Activated CD8-positive, alpha-beta T cell treated with anti-CD3 and anti-CD28 coated beads for 36 hours (primary cell): ENCODE measurements at regions not wholly inside any gene's neighbourhood (a gene's known extent, or its start where the extent isn't known, plus 50 kb on each side); places are given as distances from the start of the nearest gene placed in this dataset.

Source experiments
- ATAC-seq: fragments of 200-7000 bp; cut with Tn5 transposase; one replicate; pipeline ENCODE4 v1.10.0; 2021; ENCODE audit warnings: mild to moderate bottlenecking, moderate library complexity
- CTCF ChIA-PET: fragments of 350-600 bp; sonication (Branson Sonifier 250); formaldehyde crosslinking; loops from one replicate; lab custom pipeline; 2021; ENCODE audit warnings: antibody characterized with exemption; lab: Charles Lee
- POLR2A ChIA-PET: fragments of 350-600 bp; sonication (Branson Sonifier 250); formaldehyde crosslinking; loops from one replicate; lab custom pipeline; 2021; ENCODE audit warnings: antibody characterized with exemption; lab: Charles Lee
- DNase-seq: peaks from one replicate; pipeline ENCODE4 v3.0.0-alpha.2; 2020
- H3K27ac Mint-ChIP-seq: one replicate; pipeline ENCODE4 v1.8.0; 2021; ENCODE audit warnings: mild to moderate bottlenecking, mixed read lengths
- H3K27me3 Mint-ChIP-seq: one replicate; pipeline ENCODE4 v1.8.0; 2021; ENCODE audit warnings: mixed read lengths
- H3K36me3 Mint-ChIP-seq: one replicate; pipeline ENCODE4 v1.8.0; 2021; ENCODE audit warnings: low read depth, mixed read lengths
- H3K4me1 Mint-ChIP-seq: one replicate; pipeline ENCODE4 v1.8.0; 2021; ENCODE audit warnings: low read depth, mixed read lengths
- H3K4me3 Mint-ChIP-seq: one replicate; pipeline ENCODE4 v1.8.0; 2021; ENCODE audit warnings: mild to moderate bottlenecking, moderate library complexity, mixed read lengths
- H3K9me3 Mint-ChIP-seq: one replicate; pipeline ENCODE4 v1.8.0; 2021; ENCODE audit warnings: mixed read lengths
- CTCF ChIP-seq: fragments of 200-600 bp; IDR thresholded peaks from one replicate; pipeline ENCODE4 v1.8.0; 2022; ENCODE audit warnings: antibody characterized with exemption, mild to moderate bottlenecking
- intact Hi-C: fragments of 100-400 bp; cut with micrococcal nuclease; formaldehyde crosslinking; loops from one replicate; pipeline ENCODE4 v1.10.0; 2022

DNA sequence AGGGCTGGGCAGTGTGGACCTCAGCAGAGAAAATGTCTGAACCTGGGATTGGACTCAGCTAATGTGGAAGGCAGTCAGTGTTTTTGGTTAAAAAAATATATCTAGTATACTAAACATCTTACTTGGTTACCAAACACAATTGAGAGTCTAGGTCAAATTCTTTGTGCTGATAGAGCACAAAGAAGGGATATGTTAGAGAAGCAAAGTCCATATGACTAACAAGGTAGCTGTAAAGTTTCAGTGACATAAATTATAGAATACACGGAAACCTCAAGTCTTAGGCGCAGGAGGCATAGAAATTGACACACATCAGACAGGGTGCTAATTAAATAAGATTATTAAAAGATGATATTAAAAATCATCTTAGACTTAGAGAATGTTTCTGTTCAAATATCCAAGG, 718.3 kb downstream of the TLR4 start:
- Mint-ChIP-seq H3K4me1 (no peaks in the 10 kb centered on the region), H3K27me3 (no peaks in the 10 kb centered on the region), H3K27ac (no peak overlapping the region), H3K4me3 (no peak overlapping the region), H3K9me3 (peaks cover 3% of the 10 kb centered on the region), H3K36me3 (no peaks in the 10 kb centered on the region)
- ATAC-seq = no peak
- DNase-seq = no peak
- ChIA-PET CTCF (no interaction called here), POLR2A (no interaction called here)
- intact Hi-C loops = no loop called here
- TF ChIP-seq CTCF = no peak

GRCh38 chr9:118423021-118423420, 718.8 kb downstream of the TLR4 start:
- no peak overlapping the region for H3K4me3 Mint-ChIP-seq
- H3K27ac Mint-ChIP-seq = no peak overlapping the region
- ATAC-seq (no peak), DNase-seq (no peak)
- TF ChIP-seq CTCF = no peak
- no peaks in the 10 kb centered on the region for H3K4me1 Mint-ChIP-seq
- intact Hi-C loops = no loop called here
- ChIA-PET POLR2A (no interaction called here), CTCF (no interaction called here)
- H3K27me3 Mint-ChIP-seq = no peaks in the 10 kb centered on the region
- no peaks in the 10 kb centered on the region for H3K36me3 Mint-ChIP-seq
- peaks cover 5% of the 10 kb centered on the region for H3K9me3 Mint-ChIP-seq

DNA sequence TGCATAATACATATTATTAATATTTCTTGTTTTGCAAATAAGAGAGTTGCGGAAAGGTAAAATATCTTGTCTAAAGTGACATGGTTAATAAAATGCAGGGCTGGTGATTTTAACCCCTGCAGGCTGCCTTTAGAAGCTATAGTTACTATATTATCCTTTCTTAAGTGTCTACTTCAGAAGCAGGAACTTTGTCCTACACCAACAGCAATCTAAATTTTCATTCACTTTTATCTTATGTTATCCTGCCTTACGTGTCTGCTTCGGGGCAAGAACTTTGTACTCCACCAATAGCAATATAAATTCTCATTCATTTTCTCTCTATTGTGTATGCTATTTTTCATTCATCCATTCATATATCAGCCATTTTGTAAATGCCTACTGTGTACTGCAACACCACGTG, 719.5 kb downstream of the TLR4 start:
- ATAC-seq = no peak
- ChIA-PET CTCF (no interaction called here), POLR2A (no interaction called here)
- TF ChIP-seq CTCF = no peak
- DNase-seq = no peak
- Mint-ChIP-seq H3K4me1 (no peaks in the 10 kb centered on the region), H3K4me3 (no peak overlapping the region), H3K36me3 (no peaks in the 10 kb centered on the region), H3K9me3 (peaks cover 2% of the 10 kb centered on the region), H3K27ac (no peak overlapping the region), H3K27me3 (no peaks in the 10 kb centered on the region)
- intact Hi-C loops = no loop called here

DNA sequence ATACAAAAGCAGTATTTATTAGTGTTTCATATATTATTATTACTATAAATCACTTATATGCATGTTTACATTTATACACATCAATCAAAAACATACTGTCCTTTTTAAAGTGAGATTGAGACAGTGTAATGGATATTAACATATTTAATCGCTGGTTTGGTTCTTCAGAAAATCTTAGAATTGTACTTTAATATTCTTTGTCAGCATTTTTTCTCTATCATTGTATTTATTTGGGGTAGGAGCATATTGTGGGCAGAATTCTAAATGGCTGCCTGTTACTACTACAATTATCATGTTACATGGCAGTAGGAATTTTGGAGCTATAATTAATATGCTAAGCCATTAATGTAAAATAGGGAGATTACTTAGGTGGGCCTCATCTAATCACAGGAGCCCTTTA, 722.6 kb downstream of the TLR4 start:
- ChIA-PET POLR2A (no interaction called here), CTCF (no interaction called here)
- Mint-ChIP-seq H3K27me3 (no peaks in the 10 kb centered on the region), H3K9me3 (peaks cover 2% of the 10 kb centered on the region), H3K27ac (no peak overlapping the region), H3K4me3 (no peak overlapping the region), H3K36me3 (no peaks in the 10 kb centered on the region), H3K4me1 (no peaks in the 10 kb centered on the region)
- no peak for DNase-seq
- TF ChIP-seq CTCF = no peak
- intact Hi-C loops = no loop called here
- no peak for ATAC-seq

DNA sequence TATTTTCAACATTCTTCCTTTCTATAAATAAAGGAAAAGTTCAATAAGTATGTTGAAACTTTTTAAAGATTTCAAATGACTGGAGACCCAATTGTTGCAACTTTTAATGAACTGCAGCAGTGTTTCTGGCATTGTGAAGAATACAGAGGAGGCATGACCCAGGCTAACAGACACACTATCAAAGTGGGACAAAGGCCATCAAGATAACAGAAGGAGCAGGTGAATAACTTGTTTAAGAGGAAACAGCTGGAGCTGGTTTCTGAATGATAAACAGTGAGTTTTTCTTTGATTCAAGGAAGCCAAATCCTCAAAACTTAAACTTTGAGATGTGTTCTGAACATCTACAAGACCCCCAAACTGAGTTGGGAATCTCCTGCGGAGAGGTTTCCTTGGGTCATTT, 734.6 kb downstream of the TLR4 start:
- ChIA-PET POLR2A (no interaction called here), CTCF (no interaction called here)
- Mint-ChIP-seq H3K27ac (no peak overlapping the region), H3K4me1 (no peaks in the 10 kb centered on the region), H3K9me3 (no peaks in the 10 kb centered on the region), H3K4me3 (no peak overlapping the region), H3K36me3 (no peaks in the 10 kb centered on the region), H3K27me3 (no peaks in the 10 kb centered on the region)
- DNase-seq (no peak), ATAC-seq (no peak)
- intact Hi-C loops = no loop called here
- no peak for TF ChIP-seq CTCF
